ENCODE measurements at regions not wholly inside any gene's neighbourhood (a gene's known extent, or its start where the extent isn't known, plus 50 kb on each side); places are given as distances from the start of the nearest gene placed in this dataset.

GRCh38 chr2:237016121-237016915, 69.4 kb upstream of the COPS8 start:
- Histone ChIP-seq H3K27ac (no peak overlapping the region), H3K9ac (ENCODE audit: low read depth in 2 of 2, low read length in 2 of 2) (no peak overlapping the region), H3K36me3 (no peaks in the 10 kb centered on the region), H3K4me3 (no peak overlapping the region), H3K9me3 (no peaks in the 10 kb centered on the region), H3K4me1 (no peaks in the 10 kb centered on the region), H3K27me3 (no peaks in the 10 kb centered on the region)
- intact Hi-C loops (cut with DNase I), result no loop called here
- no peak for DNase-seq
- TF ChIP-seq CTCF (IDR thresholded peaks at IDR 0.05), result no peak

GRCh38 chr2:237020090-237020489, 65.6 kb upstream of the COPS8 start:
- Histone ChIP-seq H3K4me3 (no peak overlapping the region), H3K4me1 (no peaks in the 10 kb centered on the region), H3K9me3 (no peaks in the 10 kb centered on the region), H3K27ac (no peak overlapping the region), H3K27me3 (no peaks in the 10 kb centered on the region), H3K36me3 (no peaks in the 10 kb centered on the region), H3K9ac (ENCODE audit: low read depth in 2 of 2, low read length in 2 of 2) (no peak overlapping the region)
- intact Hi-C loops (cut with DNase I), result no loop called here
- no peak for TF ChIP-seq CTCF (IDR thresholded peaks at IDR 0.05)
- DNase-seq, result no peak

- H3K4me1 ChIP-seq, result no peaks in the 10 kb centered on the region
- no peak for TF ChIP-seq CTCF (IDR thresholded peaks at IDR 0.05)
- intact Hi-C loops (cut with DNase I), result no loop called here
Measured at GRCh38 chr2:237022533-237022932, 63.2 kb upstream of the COPS8 start.

GRCh38 chr2:237024255-237024654, 61.4 kb upstream of the COPS8 start:
- Histone ChIP-seq H3K27ac (no peak overlapping the region), H3K36me3 (no peaks in the 10 kb centered on the region), H3K4me3 (no peak overlapping the region), H3K9me3 (no peaks in the 10 kb centered on the region), H3K9ac (ENCODE audit: low read depth in 2 of 2, low read length in 2 of 2) (no peak overlapping the region), H3K27me3 (no peaks in the 10 kb centered on the region), H3K4me1 (no peaks in the 10 kb centered on the region)
- no peak for DNase-seq
- TF ChIP-seq CTCF (IDR thresholded peaks at IDR 0.05), result no peak
- intact Hi-C loops (cut with DNase I), result no loop called here

More at GRCh38 chr2:237022533-237022932, 63.2 kb upstream of the COPS8 start:
- DNase-seq, result no peak
- Histone ChIP-seq H3K4me3 (no peak overlapping the region), H3K9me3 (no peaks in the 10 kb centered on the region), H3K27ac (no peak overlapping the region), H3K27me3 (no peaks in the 10 kb centered on the region), H3K9ac (ENCODE audit: low read depth in 2 of 2, low read length in 2 of 2) (no peak overlapping the region), H3K36me3 (no peaks in the 10 kb centered on the region)

- Histone ChIP-seq H3K9me3 (no peaks in the 10 kb centered on the region), H3K9ac (ENCODE audit: low read depth in 2 of 2, low read length in 2 of 2) (no peak overlapping the region), H3K36me3 (no peaks in the 10 kb centered on the region), H3K4me3 (no peak overlapping the region), H3K4me1 (no peaks in the 10 kb centered on the region), H3K27ac (no peak overlapping the region), H3K27me3 (no peaks in the 10 kb centered on the region)
- DNase-seq, result peak; percentile 79
- intact Hi-C loops (cut with DNase I), result no loop called here
- TF ChIP-seq CTCF (IDR thresholded peaks at IDR 0.05), result no peak
Measured at GRCh38 chr2:237025090-237025865, 60.4 kb upstream of the COPS8 start.
